HG03378 (cell line): ENCODE measurements at regions not wholly inside any gene's neighbourhood (a gene's known extent, or its start where the extent isn't known, plus 50 kb on each side); places are given as distances from the start of the nearest gene placed in this dataset.

Experiments
- ATAC-seq: cut with Tn5 transposase; IDR thresholded peaks from one replicate; pipeline ENCODE4 v1.9.1; 2021; ENCODE audit warnings: mild to moderate bottlenecking, moderate library complexity; ENCODE audit not compliant: unreplicated experiment

GRCh38 chr1:201589186-201589585 lies 50.3 kb downstream of the NAV1 start:
- no peak for ATAC-seq

GRCh38 chr1:201590474-201590873 lies 51.5 kb downstream of the NAV1 start:
- ATAC-seq = no peak

- ATAC-seq = no peak
Measured at GRCh38 chr1:201591348-201591747, 52.4 kb downstream of the NAV1 start.

GRCh38 chr1:201591981-201592380 lies 53.1 kb downstream of the NAV1 start:
- no peak for ATAC-seq

- ATAC-seq = no peak
Measured at GRCh38 chr1:201593200-201593921, 54.4 kb downstream of the NAV1 start.

- no peak for ATAC-seq
Measured at GRCh38 chr1:201594575-201595245, 55.8 kb downstream of the NAV1 start.

GRCh38 chr1:201595381-201595780 lies 56.5 kb downstream of the NAV1 start:
- no peak for ATAC-seq

GRCh38 chr1:201596101-201596868 lies 57.4 kb downstream of the NAV1 start:
- no peak for ATAC-seq

- no peak for ATAC-seq
Measured at GRCh38 chr1:201597551-201598230, 58.8 kb downstream of the NAV1 start.

GRCh38 chr1:201598396-201598795 lies 59.5 kb downstream of the NAV1 start:
- no peak for ATAC-seq

GRCh38 chr1:201598973-201599372 lies 60.0 kb downstream of the NAV1 start:
- no peak for ATAC-seq

- no peak for ATAC-seq
Measured at GRCh38 chr1:201599548-201599947, 60.6 kb downstream of the NAV1 start.

GRCh38 chr1:201602413-201603265 lies 63.7 kb downstream of the NAV1 start:
- no peak for ATAC-seq

- no peak for ATAC-seq
Measured at GRCh38 chr1:201603613-201604232, 64.8 kb downstream of the NAV1 start.

GRCh38 chr1:201605385-201606010 lies 66.6 kb downstream of the NAV1 start:
- ATAC-seq = no peak

- no peak for ATAC-seq
Measured at GRCh38 chr1:201606096-201606495, 67.2 kb downstream of the NAV1 start.

GRCh38 chr1:201606623-201607022 lies 67.7 kb downstream of the NAV1 start:
- no peak for ATAC-seq

- ATAC-seq = no peak
Measured at GRCh38 chr1:201608635-201609395, 69.9 kb downstream of the NAV1 start.
